ENCODE measurements at regions not wholly inside any gene's neighbourhood (a gene's known extent, or its start where the extent isn't known, plus 50 kb on each side); places are given as distances from the start of the nearest gene placed in this dataset.

- no peak for TF ChIP-seq CREB5 (CRISPR knock-in tag; IDR thresholded peaks at IDR 0.05; ENCODE audit: low read depth)
- no peak for TF ChIP-seq ZFP3 (CRISPR knock-in tag; IDR thresholded peaks at IDR 0.05)
- no peak for TF ChIP-seq CSDC2 (CRISPR knock-in tag; IDR thresholded peaks at IDR 0.05)
- TF ChIP-seq BACH2 (CRISPR knock-in tag; IDR thresholded peaks at IDR 0.05; ENCODE audit: borderline replicate concordance): no peak
- no peak for TF ChIP-seq PPARA (CRISPR knock-in tag; IDR thresholded peaks at IDR 0.05; ENCODE audit: borderline replicate concordance)
- TF ChIP-seq RARB (CRISPR knock-in tag; IDR thresholded peaks at IDR 0.05): no peak
- no peak for TF ChIP-seq OSR1 (CRISPR knock-in tag; IDR thresholded peaks at IDR 0.05)
These were observed 499.2 kb downstream of the PTPRC start for GRCh38 chr1:199138061-199138460.
